HG03196 (cell line): ENCODE measurements at regions not wholly inside any gene's neighbourhood (a gene's known extent, or its start where the extent isn't known, plus 50 kb on each side); places are given as distances from the start of the nearest gene placed in this dataset.

ENCODE experiments used
- ATAC-seq: cut with Tn5 transposase; IDR thresholded peaks from one replicate; pipeline ENCODE4 v1.9.1; 2021; ENCODE audit not compliant: unreplicated experiment

GRCh38 chr10:56662765-56663447, 301.8 kb upstream of the ZWINT start:
- ATAC-seq: peak; percentile 92

GRCh38 chr10:56653289-56653688, 292.2 kb upstream of the ZWINT start:
- ATAC-seq: no peak

GRCh38 chr10:56646329-56647111, 285.5 kb upstream of the ZWINT start:
- no peak for ATAC-seq

GRCh38 chr10:56633876-56634452, 272.9 kb upstream of the ZWINT start:
- ATAC-seq: peak; percentile 99

- peak; percentile 46 for ATAC-seq
Measured at GRCh38 chr10:56632537-56632936, 271.5 kb upstream of the ZWINT start.

GRCh38 chr10:56624082-56624481, 263.0 kb upstream of the ZWINT start:
- ATAC-seq: peak; percentile 52

GRCh38 chr10:56623064-56623463, 262.0 kb upstream of the ZWINT start:
- ATAC-seq: peak; percentile 48

GRCh38 chr10:56622335-56622973, 261.4 kb upstream of the ZWINT start:
- ATAC-seq: peak; percentile 81

- no peak for ATAC-seq
Measured at GRCh38 chr10:56606202-56606601, 245.1 kb upstream of the ZWINT start.

GRCh38 chr10:56605051-56605450, 244.0 kb upstream of the ZWINT start:
- no peak for ATAC-seq

- ATAC-seq: no peak
Measured at GRCh38 chr10:56604624-56605023, 243.6 kb upstream of the ZWINT start.

GRCh38 chr10:56599201-56599600, 238.1 kb upstream of the ZWINT start:
- no peak for ATAC-seq

GRCh38 chr10:56596257-56596656, 235.2 kb upstream of the ZWINT start:
- no peak for ATAC-seq

- ATAC-seq: no peak
Measured at GRCh38 chr10:56593120-56593519, 232.1 kb upstream of the ZWINT start.

- ATAC-seq: no peak
Measured at GRCh38 chr10:56586461-56586891, 225.4 kb upstream of the ZWINT start.

GRCh38 chr10:56585447-56586171, 224.6 kb upstream of the ZWINT start:
- ATAC-seq: no peak

GRCh38 chr10:56583316-56583715, 222.3 kb upstream of the ZWINT start:
- no peak for ATAC-seq

- no peak for ATAC-seq
Measured at GRCh38 chr10:56567580-56567979, 206.5 kb upstream of the ZWINT start.

GRCh38 chr10:56561336-56561735, 200.3 kb upstream of the ZWINT start:
- ATAC-seq: no peak

- ATAC-seq: no peak
Measured at GRCh38 chr10:56551037-56551436, 190.0 kb upstream of the ZWINT start.

GRCh38 chr10:56547163-56547562, 186.1 kb upstream of the ZWINT start:
- ATAC-seq: no peak
